Mesothelial cell of epicardium (in vitro differentiated cells): ENCODE measurements at regions not wholly inside any gene's neighbourhood (a gene's known extent, or its start where the extent isn't known, plus 50 kb on each side); places are given as distances from the start of the nearest gene placed in this dataset.

ENCODE experiments used
- DNase-seq, 2 experiments: peaks; one replicate each; pipeline ENCODE4 v3.0.0; 2021; ENCODE audit warnings: low spot score in 2 of 2; ENCODE audit not compliant: unreplicated experiment in 2 of 2
- H3K27ac Mint-ChIP-seq: 2 replicates; pipeline ENCODE4 v1.8.0; 2021; ENCODE audit warnings: mixed read lengths
- H3K27me3 Mint-ChIP-seq: 2 replicates; pipeline ENCODE4 v1.8.0; 2021; ENCODE audit warnings: low read depth, mixed read lengths
- H3K36me3 Mint-ChIP-seq: 2 replicates; pipeline ENCODE4 v1.8.0; 2021; ENCODE audit warnings: mixed read lengths
- H3K4me1 Mint-ChIP-seq: 2 replicates; pipeline ENCODE4 v1.8.0; 2021; ENCODE audit warnings: mixed read lengths
- H3K4me3 Mint-ChIP-seq: 2 replicates; pipeline ENCODE4 v1.8.0; 2021; ENCODE audit warnings: mild to moderate bottlenecking, moderate library complexity, mixed read lengths
- H3K9me3 Mint-ChIP-seq: 2 replicates; pipeline ENCODE4 v1.8.0; 2021; ENCODE audit warnings: mixed read lengths
- TF ChIP-seq, protein P1 (sequence below): fragments of 200-600 bp; sonication (generic); IDR thresholded peaks from one replicate; pipeline ENCODE4 v1.5.0; 2021; ENCODE audit warnings: antibody characterized with exemption; ENCODE audit not compliant: unreplicated experiment

DNA sequence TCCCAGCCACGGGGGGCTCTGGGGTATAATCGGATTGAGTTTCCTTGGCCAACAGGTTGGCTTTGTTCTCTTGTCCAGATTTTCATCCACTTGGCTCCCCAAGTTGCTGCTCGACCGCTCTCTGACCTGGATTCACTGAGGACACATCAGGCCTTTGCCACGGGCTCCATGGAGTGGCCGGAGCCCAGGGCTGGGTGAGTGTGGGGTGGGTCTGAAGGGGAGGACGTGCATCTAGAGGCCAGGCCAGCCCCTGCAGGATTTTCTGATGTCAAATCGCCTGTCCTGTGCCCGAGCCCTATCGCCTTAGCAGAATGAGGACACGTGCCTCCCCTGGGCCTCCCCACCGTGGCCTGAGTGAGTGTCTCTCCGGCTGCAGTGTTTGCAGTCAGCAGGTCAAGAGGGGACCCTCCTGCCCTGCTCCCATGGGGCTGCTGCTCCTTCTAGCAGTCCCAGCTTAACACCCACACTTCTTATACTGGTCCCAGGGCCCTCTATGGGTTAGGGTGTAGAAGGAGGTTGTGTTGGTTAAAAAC is 89.1 kb upstream of the BOD1 start:
- H3K4me1 Mint-ChIP-seq = no peaks in the 10 kb centered on the region
- no peaks in the 10 kb centered on the region for H3K27me3 Mint-ChIP-seq
- no peaks in the 10 kb centered on the region for H3K36me3 Mint-ChIP-seq
- TF ChIP-seq, protein P1, sequence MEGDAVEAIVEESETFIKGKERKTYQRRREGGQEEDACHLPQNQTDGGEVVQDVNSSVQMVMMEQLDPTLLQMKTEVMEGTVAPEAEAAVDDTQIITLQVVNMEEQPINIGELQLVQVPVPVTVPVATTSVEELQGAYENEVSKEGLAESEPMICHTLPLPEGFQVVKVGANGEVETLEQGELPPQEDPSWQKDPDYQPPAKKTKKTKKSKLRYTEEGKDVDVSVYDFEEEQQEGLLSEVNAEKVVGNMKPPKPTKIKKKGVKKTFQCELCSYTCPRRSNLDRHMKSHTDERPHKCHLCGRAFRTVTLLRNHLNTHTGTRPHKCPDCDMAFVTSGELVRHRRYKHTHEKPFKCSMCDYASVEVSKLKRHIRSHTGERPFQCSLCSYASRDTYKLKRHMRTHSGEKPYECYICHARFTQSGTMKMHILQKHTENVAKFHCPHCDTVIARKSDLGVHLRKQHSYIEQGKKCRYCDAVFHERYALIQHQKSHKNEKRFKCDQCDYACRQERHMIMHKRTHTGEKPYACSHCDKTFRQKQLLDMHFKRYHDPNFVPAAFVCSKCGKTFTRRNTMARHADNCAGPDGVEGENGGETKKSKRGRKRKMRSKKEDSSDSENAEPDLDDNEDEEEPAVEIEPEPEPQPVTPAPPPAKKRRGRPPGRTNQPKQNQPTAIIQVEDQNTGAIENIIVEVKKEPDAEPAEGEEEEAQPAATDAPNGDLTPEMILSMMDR = no peak
- no peaks in the 10 kb centered on the region for H3K9me3 Mint-ChIP-seq
- no peak overlapping the region for H3K27ac Mint-ChIP-seq
- no peak for DNase-seq
- H3K4me3 Mint-ChIP-seq = no peak overlapping the region

DNA sequence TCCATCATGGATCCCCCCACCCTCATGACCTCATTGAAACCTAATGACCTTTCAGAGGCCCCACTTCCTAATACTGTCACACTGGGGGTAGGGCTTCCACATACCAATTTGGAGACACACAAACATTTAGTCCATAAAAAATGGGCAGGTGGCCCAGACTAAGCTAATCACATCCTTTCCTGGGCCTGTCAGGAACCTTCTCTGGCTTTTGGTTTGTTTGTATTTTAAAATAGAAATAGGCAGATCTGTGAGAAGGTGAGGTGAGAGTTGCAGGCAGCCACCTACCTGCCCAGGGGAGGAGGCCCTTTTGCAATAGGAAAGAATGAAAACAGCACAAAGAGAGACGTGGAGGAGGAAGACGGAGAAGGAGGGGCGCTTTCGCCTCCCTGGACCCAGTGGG is 90.2 kb upstream of the BOD1 start:
- no peaks in the 10 kb centered on the region for H3K36me3 Mint-ChIP-seq
- H3K4me1 Mint-ChIP-seq = no peaks in the 10 kb centered on the region
- no peaks in the 10 kb centered on the region for H3K9me3 Mint-ChIP-seq
- H3K4me3 Mint-ChIP-seq = no peak overlapping the region
- TF ChIP-seq, protein P1 = no peak
- no peak for DNase-seq
- no peaks in the 10 kb centered on the region for H3K27me3 Mint-ChIP-seq
- H3K27ac Mint-ChIP-seq = no peak overlapping the region

DNA sequence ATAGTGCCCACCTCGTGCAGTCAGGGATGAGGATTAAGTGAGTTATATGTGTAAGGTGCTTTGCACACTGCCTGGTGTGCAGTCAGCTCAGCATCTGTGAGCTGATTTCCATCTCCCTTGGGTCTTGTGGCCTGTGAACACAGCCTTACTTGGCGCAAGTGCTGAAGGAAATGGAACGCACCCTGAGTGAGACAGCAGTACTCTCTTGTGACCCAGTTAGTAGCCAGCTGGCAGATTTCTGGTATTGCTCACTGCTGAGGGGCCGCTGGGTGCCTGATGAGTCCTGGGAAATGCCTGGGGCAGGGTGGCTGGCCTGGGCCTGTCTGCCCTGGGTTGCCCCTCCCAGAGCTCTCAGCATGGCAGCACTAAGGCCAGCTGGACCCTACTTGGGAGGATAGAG is 90.9 kb upstream of the BOD1 start:
- Mint-ChIP-seq H3K36me3 (no peaks in the 10 kb centered on the region), H3K4me1 (no peaks in the 10 kb centered on the region), H3K27me3 (no peaks in the 10 kb centered on the region), H3K9me3 (no peaks in the 10 kb centered on the region), H3K4me3 (no peak overlapping the region), H3K27ac (no peak overlapping the region)
- DNase-seq = no peak
- TF ChIP-seq, protein P1 = no peak

DNA sequence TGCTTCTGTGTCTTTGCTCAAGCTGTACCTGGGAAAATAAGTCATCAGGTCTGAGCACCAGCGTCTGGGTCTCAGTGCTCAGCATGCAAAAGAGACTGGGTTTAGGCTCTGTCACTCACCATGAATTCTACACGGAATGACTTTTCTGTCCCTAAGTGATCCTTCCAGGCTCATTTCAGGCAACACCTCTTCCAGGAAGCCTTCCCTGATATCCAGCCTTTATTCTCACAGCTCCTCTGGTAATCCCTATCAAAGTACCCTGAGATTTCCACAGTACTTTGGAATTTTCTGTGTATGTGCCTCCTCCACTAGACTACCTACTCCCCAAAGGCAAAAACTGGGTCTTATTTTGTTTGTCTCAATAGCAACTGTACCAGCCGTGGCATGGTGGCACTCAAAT is 92.7 kb upstream of the BOD1 start:
- TF ChIP-seq, protein P1 = no peak
- Mint-ChIP-seq H3K27ac (no peak overlapping the region), H3K9me3 (no peaks in the 10 kb centered on the region), H3K36me3 (no peaks in the 10 kb centered on the region), H3K4me3 (no peak overlapping the region), H3K4me1 (no peaks in the 10 kb centered on the region), H3K27me3 (no peaks in the 10 kb centered on the region)
- DNase-seq = no peak

DNA sequence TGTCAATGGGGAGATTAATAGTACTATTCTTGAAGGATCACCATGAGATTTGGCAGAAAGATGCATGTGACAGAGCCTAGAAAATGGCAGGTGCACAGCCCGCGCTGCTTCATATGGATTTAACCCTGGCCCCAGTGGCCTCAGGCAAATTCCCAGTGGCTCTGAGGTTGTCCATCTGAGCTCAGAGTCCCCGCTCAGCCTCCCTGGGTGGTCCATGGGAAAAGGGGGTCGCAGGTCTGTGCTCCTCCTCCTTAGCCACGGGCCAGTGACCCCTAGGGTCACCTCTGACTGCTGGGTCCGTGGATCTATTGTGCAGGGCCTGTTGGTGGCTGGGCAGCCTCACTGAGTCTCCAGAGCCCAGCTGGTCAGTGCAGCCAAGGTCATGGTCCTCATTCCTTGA is 93.3 kb upstream of the BOD1 start:
- TF ChIP-seq, protein P1 = no peak
- DNase-seq = no peak
- no peaks in the 10 kb centered on the region for H3K36me3 Mint-ChIP-seq
- H3K9me3 Mint-ChIP-seq = no peaks in the 10 kb centered on the region
- no peak overlapping the region for H3K4me3 Mint-ChIP-seq
- H3K27ac Mint-ChIP-seq = no peak overlapping the region
- no peaks in the 10 kb centered on the region for H3K4me1 Mint-ChIP-seq
- no peaks in the 10 kb centered on the region for H3K27me3 Mint-ChIP-seq

DNA sequence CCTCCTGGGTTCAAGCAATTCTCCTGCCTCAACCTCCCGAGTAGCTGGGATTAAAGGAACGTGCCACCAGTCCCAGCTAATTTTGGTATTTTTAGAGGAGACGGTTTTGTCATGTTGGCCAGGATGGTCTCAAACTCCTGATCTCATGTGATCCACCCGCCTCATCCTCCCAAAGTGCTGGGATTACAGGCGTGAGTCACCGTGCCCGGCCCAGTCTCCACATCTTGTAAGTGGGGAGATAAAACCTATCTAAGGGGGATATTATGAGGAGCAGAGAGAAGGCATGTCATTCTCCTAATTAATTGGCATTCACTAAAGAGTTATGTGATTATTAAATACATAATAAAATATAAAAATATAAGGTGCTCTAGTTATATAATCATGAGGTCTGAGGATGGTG is 94.1 kb upstream of the BOD1 start:
- no peaks in the 10 kb centered on the region for H3K9me3 Mint-ChIP-seq
- TF ChIP-seq, protein P1 = no peak

More for the DNA sequence above, 94.1 kb upstream of the BOD1 start:
- H3K4me1 Mint-ChIP-seq = peaks cover 2% of the 10 kb centered on the region
- no peaks in the 10 kb centered on the region for H3K27me3 Mint-ChIP-seq
- no peak overlapping the region for H3K4me3 Mint-ChIP-seq
- no peaks in the 10 kb centered on the region for H3K36me3 Mint-ChIP-seq
- DNase-seq = no peak
- no peak overlapping the region for H3K27ac Mint-ChIP-seq
